ENCODE measurements at regions not wholly inside any gene's neighbourhood (a gene's known extent, or its start where the extent isn't known, plus 50 kb on each side); places are given as distances from the start of the nearest gene placed in this dataset.

- in situ Hi-C loops (cut with HindIII; ENCODE audit: extremely low pct_ligation_motif_present, low pct_unique_long_range_greater_than_20kb): no loop called here
- Histone ChIP-seq H3K9me3 (ENCODE audit: low read length) (peaks cover 5% of the 10 kb centered on the region), H3K4me2 (ENCODE audit: low read depth, low read length) (no peak overlapping the region), H3K9ac (ENCODE audit: insufficient read depth, low read depth, low read length) (no peak overlapping the region), H3K36me3 (replicated peaks in 1 of 2; ENCODE audit: control insufficient read depth in 1 of 2, insufficient read depth in 2 of 2, low read length in 2 of 2) (no peaks in the 10 kb centered on the region), H3K27me3 (ENCODE audit: control insufficient read depth in 1 of 2, insufficient read depth in 2 of 2, low read length in 2 of 2) (no peaks in the 10 kb centered on the region), H3K4me1 (ENCODE audit: insufficient read depth, low read length) (no peaks in the 10 kb centered on the region), H4K20me1 (ENCODE audit: insufficient read depth, low read length) (no peaks in the 10 kb centered on the region), H3K27ac (ENCODE audit: extremely low read length, insufficient read depth, low read length) (no peak overlapping the region), H3K4me3 (replicated peaks in 1 of 3; ENCODE audit: insufficient read depth in 1 of 3, low read depth in 2 of 3, low read length in 3 of 3) (no peak overlapping the region), H3K79me2 (ENCODE audit: insufficient read depth, low read length) (no peaks in the 10 kb centered on the region), H2AFZ (ENCODE audit: low read length) (no peak overlapping the region)
- no TSS peak for BruUV-seq (replicated peaks)
- no peak for DNase-seq (ENCODE audit: low spot score)
- intact Hi-C loops (cut with micrococcal nuclease; ENCODE audit: unreplicated experiment): no loop called here
- CTCF ChIA-PET (ENCODE audit: low intra/inter-chr PET ratio, low total read pairs): no interaction called here
- no peak for FAIRE-seq
- WGBS (ENCODE audit: low lambda C conversion rate): 0% methylated on average over 3 of the region's 3 CpGs
- TF ChIP-seq CEBPB (IDR thresholded peaks at IDR 0.05; ENCODE audit: borderline replicate concordance, low read depth, low read length) (0 out of 2 replicates have a peak, but pooled peaks have one; percentile 7), ATRX (CRISPR knock-in tag; IDR thresholded peaks at IDR 0.05; ENCODE audit: borderline replicate concordance) (no peak), ZNF18 (CRISPR knock-in tag; IDR thresholded peaks at IDR 0.05; ENCODE audit: insufficient replicate concordance) (no peak), SRSF9 (IDR thresholded peaks at IDR 0.05; ENCODE audit: borderline replicate concordance, insufficient read depth, low read depth, low read length, poor library complexity, severe bottlenecking) (no peak), SKI (IDR thresholded peaks at IDR 0.05; ENCODE audit: partially characterized antibody) (no peak)
- no peak for ATAC-seq
- POLR2A ChIA-PET: no interaction called here
Observed at GRCh38 chr4:18444206-18444605, 422.7 kb upstream of the LCORL start.

- CTCF ChIA-PET (ENCODE audit: low intra/inter-chr PET ratio, low total read pairs): no interaction called here
- no peak for DNase-seq (ENCODE audit: low spot score)
- no peaks in the 10 kb centered on the region for H3K36me3 ChIP-seq (replicated peaks in 1 of 2; ENCODE audit: control insufficient read depth in 1 of 2, insufficient read depth in 2 of 2, low read length in 2 of 2)
Observed at GRCh38 chr4:18442957-18443356, 421.4 kb upstream of the LCORL start.

More at GRCh38 chr4:18442957-18443356, 421.4 kb upstream of the LCORL start:
- Histone ChIP-seq H2AFZ (ENCODE audit: low read length) (no peak overlapping the region), H3K4me3 (replicated peaks in 1 of 3; ENCODE audit: insufficient read depth in 1 of 3, low read depth in 2 of 3, low read length in 3 of 3) (no peak overlapping the region), H3K4me2 (ENCODE audit: low read depth, low read length) (no peak overlapping the region), H3K79me2 (ENCODE audit: insufficient read depth, low read length) (no peaks in the 10 kb centered on the region), H3K27me3 (ENCODE audit: control insufficient read depth in 1 of 2, insufficient read depth in 2 of 2, low read length in 2 of 2) (no peaks in the 10 kb centered on the region), H4K20me1 (ENCODE audit: insufficient read depth, low read length) (no peaks in the 10 kb centered on the region), H3K27ac (ENCODE audit: extremely low read length, insufficient read depth, low read length) (no peak overlapping the region), H3K9me3 (ENCODE audit: low read length) (peaks cover 5% of the 10 kb centered on the region), H3K4me1 (ENCODE audit: insufficient read depth, low read length) (no peaks in the 10 kb centered on the region), H3K9ac (ENCODE audit: insufficient read depth, low read depth, low read length) (no peak overlapping the region)
- FAIRE-seq (no peak), ATAC-seq (no peak)
- no peak for TF ChIP-seq SP4 (CRISPR knock-in tag; IDR thresholded peaks at IDR 0.05)
- TF ChIP-seq CAMTA2 (CRISPR knock-in tag; IDR thresholded peaks at IDR 0.05; ENCODE audit: borderline replicate concordance): no peak
- no peak for TF ChIP-seq GPBP1L1 (CRISPR knock-in tag; IDR thresholded peaks at IDR 0.05)
- TF ChIP-seq ARID2 (CRISPR knock-in tag; IDR thresholded peaks at IDR 0.05; ENCODE audit: borderline replicate concordance): no peak
- no peak for TF ChIP-seq ZNF451 (CRISPR knock-in tag; IDR thresholded peaks at IDR 0.05)
- TF ChIP-seq ESRRA (CRISPR knock-in tag; IDR thresholded peaks at IDR 0.05; ENCODE audit: low read depth): no peak
- TF ChIP-seq, protein P1, sequence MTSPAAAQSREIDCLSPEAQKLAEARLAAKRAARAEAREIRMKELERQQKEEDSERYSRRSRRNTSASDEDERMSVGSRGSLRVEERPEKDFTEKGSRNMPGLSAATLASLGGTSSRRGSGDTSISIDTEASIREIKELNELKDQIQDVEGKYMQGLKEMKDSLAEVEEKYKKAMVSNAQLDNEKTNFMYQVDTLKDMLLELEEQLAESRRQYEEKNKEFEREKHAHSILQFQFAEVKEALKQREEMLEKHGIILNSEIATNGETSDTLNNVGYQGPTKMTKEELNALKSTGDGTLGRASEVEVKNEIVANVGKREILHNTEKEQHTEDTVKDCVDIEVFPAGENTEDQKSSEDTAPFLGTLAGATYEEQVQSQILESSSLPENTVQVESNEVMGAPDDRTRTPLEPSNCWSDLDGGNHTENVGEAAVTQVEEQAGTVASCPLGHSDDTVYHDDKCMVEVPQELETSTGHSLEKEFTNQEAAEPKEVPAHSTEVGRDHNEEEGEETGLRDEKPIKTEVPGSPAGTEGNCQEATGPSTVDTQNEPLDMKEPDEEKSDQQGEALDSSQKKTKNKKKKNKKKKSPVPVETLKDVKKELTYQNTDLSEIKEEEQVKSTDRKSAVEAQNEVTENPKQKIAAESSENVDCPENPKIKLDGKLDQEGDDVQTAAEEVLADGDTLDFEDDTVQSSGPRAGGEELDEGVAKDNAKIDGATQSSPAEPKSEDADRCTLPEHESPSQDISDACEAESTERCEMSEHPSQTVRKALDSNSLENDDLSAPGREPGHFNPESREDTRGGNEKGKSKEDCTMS (CRISPR knock-in tag; conservative IDR thresholded peaks at IDR 0.05): no peak
- TF ChIP-seq CBX1 (IDR thresholded peaks at IDR 0.05; ENCODE audit: low read depth): no peak
- TF ChIP-seq NFIC (IDR thresholded peaks at IDR 0.05; ENCODE audit: low read length): no peak
- WGBS (ENCODE audit: low lambda C conversion rate): 5% methylated on average over 1 of the region's 1 CpG
- intact Hi-C loops (cut with micrococcal nuclease; ENCODE audit: unreplicated experiment): no loop called here
- POLR2A ChIA-PET: no interaction called here
- in situ Hi-C loops (cut with HindIII; ENCODE audit: extremely low pct_ligation_motif_present, low pct_unique_long_range_greater_than_20kb): no loop called here
- BruUV-seq (replicated peaks): no TSS peak

Data from HepG2 (cell line).